Activated naive CD4-positive, alpha-beta T cell treated with Interleukin-2 at 50 U/mL for 16 hours (primary cell): ENCODE measurements at regions not wholly inside any gene's neighbourhood (a gene's known extent, or its start where the extent isn't known, plus 50 kb on each side); places are given as distances from the start of the nearest gene placed in this dataset.

ENCODE experiments used
- DNase-seq: peaks from one replicate; pipeline ENCODE4 v3.0.0-alpha.2; 2020

DNA sequence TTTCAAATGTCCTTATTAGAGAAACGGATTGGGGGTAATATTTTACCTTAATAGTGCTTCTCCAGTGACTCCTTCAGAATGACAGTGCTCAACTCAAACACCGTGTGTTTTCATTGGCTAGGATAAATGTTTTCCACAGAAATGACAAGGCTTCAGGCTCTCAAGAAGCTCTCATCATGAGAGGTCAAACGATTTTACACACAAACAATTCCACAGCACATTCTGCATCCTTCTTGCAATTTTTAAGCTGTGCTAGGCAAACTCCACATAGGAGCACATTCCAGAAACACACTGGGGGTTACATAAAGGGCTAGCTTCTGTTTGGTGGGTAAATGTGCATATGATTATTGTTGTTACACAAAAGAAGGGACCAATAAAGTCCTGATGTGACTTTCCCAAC lies 75.5 kb upstream of the IPO9 start:
- no peak for DNase-seq

DNA sequence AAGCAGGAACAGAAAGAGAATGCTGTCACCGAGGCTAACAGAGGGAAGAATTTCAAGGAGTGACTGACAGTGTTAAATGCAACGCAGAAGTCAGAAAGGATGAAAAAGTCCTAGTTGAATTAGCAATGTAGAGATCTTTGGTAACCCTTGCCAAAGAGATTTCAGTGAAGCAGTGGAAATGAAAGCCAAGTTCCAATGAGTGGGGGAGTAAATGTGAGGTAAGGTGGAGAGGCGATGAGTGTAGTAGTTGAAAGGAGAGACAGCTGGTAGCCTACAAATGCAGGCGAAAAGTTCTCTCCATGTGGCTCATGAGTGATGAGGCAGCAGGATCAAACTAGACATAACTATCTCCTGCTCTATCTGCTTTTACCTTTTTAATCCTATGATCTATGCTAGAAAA lies 74.6 kb upstream of the IPO9 start:
- no peak for DNase-seq

DNA sequence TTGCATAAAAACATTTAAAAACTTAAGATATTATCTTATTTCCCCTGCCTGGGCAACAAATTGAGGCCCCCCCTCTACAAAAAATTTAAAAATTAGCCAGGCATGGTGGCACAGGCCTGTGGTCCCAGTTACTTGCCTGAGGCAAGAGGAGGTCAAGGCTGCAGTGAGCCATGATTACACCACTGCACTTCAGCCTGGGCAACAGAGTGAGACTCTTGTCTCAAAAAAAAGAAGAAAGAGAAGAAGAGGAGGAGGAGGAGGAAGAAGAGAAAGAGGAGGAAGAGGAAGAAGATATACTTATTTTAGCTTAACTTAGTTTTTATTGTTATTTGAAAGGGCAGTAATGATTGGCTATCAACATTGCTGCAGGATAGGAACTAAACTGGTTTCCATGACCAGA lies 73.8 kb upstream of the IPO9 start:
- no peak for DNase-seq

DNA sequence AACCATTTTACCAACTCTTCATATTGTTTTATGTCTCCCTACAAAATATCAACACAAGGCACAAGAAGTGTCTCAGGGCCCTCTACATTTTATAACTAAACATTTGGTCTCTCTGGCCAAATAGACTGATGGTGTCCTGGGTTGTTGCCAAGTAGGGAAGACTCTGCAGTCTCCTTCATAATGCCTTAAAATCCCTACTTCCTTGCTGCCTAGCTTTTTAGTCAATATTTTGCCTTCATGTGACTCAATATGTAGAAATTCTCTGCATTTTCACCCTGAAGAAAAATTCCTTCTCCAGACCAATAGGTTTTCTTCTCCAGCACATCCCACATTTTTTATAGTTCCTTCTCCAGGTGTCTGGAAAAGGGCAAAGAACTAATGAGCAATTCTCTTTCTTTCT lies 72.6 kb upstream of the IPO9 start:
- DNase-seq, result no peak

DNA sequence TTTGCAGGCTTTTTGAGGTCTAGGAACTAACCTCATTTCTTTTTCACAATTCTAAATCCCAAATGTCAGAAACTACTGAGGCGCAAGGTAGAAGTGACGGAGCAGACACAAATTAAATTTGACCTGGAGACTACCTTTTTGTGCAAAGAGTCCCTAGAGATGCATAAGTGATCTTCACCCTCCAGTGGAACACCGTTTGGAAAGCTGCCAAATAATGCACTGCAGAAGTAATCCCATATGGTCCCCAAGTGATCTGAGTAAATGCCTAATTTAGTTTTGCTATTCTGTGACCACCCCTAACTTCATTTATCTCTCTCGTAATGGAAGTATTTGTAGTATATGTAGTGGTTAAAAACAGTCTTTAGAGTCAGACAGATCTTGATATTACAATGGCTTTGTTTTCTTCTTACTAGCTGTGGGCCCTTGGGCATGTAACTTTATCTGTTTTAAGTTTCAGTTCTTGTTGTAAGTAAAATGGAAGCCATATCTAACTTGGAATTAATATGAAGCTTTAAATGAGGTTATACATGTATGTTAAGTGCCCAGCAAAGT lies 70.4 kb upstream of the IPO9 start:
- no peak for DNase-seq

DNA sequence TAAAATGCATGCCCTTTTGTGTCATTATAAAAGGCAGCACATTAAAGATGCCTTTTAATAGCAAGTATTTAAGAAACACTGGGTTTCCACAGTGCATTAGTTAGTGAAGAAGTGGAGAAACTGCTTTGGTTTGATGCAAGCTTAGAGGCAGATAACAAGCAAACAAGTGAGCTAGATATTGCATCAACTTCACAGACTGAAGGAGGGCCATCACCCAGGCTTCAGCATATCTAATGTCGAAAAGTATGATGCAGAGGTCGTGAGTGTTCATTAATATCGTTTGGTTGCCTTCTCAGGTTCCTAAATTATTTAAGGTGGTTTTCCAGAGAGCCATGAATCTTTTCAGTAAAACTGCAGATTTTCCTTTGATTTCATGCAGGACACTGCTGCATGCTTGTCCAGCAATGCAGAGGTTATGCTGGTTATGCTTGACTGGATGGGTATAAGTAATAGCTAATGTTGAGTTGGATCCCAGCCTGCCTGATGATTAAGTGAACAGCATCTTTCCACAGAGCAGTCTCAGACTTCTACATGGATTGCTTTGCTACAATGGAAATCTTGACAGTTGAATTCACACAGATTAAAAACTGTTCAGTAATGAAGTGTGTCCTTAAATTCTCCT lies 69.7 kb upstream of the IPO9 start:
- no peak for DNase-seq

DNA sequence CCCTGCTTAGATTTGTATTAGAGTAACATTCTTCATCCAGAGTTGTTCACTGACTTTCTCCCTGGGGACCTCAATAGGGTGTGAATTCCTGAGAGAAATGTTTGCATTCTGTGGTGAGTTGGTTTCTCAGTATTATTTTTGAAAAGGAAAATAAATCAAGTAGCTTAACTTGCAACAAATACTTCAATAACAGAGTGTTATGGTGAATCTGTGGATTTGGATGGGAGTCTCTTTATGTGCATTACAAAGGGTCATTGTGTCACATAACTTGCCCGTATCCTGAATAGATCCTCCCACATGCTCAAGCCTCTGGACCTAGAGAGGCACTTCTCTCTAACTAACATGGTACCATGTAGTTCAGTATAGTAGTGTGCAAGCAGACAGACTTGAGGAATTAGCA lies 68.4 kb upstream of the IPO9 start:
- no peak for DNase-seq

DNA sequence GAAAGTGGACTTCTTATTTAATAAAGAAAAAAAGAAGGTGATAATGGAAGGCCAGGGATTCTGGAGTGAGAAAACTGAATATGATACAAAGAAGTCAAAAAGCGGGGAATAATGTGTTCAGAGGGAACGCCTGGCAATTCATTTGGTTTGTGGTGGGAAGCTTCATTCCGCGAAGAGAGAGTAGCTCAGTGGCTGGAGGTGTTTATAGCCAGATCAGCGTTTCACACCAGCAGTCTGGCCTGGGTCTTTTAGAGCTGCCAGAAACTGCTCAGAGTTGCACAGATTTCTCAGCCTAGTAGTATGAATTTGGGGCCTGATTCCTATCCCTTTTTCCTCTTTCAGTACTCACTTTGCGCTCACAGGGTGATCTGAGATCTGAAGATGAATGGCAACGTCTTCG lies 67.8 kb upstream of the IPO9 start:
- DNase-seq, result no peak

DNA sequence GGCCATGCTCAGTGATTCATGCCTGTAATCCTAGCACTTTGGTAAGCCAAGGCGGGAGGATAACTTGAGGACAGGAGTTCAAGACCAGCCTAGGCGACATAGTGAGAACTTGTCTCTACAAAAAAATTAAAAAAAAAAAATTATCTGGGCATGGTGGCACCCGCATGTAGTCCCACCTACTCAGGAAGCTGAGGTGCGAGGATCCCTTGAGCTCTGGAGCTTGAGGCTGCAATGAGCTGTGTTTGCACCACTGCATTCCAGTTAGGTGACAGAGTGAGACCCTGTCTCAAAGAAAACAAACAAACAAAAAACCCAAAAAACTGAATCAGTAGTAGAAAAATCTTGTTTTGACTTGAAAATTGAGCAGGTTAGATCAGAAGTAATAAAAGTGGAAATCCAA lies 67.1 kb upstream of the IPO9 start:
- no peak for DNase-seq

DNA sequence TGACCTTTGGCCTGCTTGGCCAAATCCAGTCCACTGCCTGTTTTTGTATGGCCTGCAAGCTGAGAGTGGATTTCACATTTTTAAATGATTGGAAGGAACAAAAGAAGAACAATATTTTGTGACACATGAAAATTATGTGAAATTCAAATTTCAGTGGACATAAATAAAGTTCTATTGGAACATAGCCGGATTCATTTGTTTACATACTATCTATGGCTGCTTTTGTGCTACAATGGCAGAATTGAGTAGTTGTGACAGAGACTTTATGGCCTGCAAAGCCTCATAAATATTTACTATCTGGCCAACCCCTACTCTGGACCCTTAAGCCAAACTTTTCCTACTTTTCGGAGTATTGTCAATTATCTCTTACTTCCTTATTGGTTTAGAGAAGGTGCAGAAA lies 66.6 kb upstream of the IPO9 start:
- no peak for DNase-seq

DNA sequence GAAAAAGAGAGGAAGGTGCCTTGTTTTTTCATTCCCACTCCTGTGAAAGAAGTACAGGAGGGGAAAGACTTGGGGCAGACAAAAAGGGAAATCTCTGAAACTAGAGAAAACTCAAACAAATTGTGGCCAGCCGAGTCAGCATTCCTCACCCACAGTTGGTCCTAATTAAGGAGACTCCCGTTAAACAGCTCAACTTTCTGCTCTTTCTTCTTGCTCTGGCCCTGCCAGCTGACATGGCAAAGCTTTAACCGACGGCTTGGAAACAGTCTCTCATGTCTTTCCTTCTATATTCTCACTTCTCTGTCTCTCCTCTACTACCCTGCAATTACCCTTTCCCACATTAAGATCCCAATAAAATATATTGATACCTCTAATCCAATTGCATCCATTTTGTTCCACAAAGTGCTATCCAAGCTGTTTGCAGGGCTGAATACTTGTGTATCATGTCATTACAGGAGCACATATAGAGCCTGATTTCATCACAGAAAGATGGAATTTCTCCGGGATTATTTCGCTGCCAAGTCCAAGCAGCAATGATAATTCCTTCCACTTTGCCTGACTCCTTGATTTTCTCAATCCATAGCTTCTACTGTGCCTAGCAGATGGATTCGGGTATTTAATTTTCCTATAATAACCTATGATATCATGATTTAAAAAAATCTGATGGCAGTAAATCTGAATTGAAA lies 65.4 kb upstream of the IPO9 start:
- no peak for DNase-seq

DNA sequence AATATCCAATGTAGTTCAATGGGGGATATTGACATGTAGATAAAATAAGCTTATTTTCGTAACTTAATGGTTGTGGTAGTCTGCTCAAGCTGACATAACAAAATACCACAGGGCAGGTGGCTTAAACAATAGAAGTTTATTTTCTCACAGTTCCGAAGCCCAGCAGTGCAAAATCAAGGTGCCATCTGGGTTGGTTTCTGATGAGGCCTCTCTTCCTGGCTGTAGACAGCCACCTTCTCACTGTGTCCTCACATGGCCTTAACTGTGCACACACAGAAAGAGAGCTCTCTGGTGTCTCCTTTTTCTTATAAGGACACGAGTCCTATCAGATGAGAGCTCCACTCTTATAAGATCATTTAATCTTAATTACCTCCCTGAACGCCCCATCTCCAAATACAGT lies 64.8 kb upstream of the IPO9 start:
- DNase-seq, result no peak

DNA sequence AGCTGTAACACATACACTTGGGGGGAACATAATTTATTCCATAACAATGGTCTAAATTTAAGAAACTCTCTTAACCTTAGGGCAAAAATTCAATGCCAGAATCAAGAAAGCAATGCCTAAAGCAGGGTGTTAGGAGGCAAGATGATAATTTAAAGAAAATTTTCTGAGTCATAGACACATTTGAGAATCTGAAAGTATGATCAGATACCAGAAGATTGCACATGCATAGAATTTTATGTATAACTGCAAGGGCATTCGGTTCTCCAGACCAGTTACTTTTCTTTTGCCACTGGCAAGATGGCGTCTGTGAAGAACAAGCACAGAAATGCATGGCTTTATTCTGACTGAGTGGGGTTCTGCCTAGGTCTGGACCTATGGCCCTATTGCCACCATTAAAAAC lies 64.4 kb upstream of the IPO9 start:
- no peak for DNase-seq

DNA sequence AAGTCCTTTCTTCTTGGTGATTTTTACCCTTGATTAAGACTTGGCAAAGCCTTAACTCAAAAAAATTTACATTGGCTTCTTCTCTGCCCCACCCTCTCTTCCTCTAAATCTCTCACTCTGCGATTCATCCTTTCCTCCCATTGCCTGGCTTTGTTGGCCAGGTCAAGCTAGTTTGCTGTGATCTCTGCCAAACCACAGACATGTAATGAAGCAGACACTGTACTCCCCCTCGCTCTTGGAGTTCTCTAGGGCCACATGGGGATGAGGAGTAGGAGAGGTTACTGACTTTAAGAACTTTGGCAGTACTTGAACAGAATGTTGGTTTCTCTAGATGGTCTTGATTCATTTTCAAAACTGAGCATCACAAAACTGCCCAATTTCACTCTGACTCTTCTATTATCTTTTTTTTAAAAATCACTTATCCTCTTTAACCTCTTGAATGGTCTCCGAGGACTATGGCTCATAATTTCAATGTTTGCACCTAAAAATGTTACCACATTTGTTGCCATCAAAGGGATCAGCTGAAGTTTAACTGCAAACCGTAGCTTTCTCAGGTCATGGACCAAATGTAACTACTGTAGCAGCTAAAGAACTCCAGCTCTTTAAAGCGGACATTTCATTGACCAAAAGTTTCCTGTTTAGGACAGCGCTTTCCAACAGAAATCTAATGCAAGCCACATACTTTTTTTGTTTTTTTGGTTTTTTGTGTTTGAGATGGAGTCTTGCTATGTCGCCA lies 62.7 kb upstream of the IPO9 start:
- DNase-seq, result no peak

DNA sequence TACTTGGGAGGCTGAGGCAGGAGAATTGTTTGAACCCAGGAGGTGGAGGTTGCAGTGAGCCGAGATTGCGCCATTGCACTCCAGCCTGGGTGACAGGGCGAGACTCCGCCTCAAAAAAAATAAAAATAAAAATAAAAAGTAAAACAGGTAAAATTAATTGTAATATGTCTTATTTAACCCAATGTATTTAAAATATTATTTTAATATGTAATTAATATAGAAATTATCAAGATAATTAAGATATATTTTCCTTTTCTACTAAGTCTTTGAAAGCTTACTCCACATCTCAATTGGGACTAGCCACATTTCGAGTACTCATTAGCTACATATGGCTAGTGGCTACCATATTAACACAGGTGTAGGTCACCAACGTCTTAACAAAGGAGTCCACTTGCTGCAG lies 61.6 kb upstream of the IPO9 start:
- no peak for DNase-seq

DNA sequence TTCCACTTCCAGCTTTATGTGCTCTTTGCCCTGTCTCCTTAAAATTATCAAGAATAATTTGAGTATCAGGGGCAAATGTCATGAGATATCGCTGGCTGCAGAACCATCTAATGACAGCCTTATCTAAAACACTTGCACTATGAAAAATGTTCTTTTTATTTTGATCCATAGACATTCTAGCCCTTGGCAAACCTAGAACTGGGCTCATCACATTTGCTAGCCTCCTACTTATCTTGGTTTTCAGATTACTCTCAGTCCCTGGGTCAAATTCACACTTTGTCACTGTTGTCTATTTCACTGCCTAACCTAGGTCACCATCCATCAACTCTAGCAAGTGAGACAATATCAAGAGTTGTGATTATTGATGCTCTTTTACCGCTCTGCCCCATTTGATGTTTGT lies 59.9 kb upstream of the IPO9 start:
- no peak for DNase-seq

DNA sequence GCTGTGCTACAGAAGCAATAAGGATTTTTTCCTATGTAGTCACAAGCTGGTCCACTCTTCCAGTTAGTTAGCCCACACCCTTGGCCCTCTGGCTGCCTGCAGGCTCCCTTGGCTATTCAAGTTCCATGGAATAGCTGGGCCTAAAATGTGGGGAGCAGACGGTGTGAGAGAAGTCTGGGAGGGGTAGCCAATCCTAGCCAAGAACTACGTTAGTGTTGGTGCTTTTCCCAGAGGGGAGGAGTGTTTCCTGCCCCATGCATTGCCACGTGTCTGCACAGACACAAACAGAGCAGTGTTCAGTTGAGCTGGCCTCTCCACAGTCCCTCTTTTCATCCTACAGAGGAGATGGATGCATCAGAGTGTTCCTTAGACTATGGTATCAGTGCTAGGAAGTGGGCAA lies 59.0 kb upstream of the IPO9 start:
- no peak for DNase-seq

DNA sequence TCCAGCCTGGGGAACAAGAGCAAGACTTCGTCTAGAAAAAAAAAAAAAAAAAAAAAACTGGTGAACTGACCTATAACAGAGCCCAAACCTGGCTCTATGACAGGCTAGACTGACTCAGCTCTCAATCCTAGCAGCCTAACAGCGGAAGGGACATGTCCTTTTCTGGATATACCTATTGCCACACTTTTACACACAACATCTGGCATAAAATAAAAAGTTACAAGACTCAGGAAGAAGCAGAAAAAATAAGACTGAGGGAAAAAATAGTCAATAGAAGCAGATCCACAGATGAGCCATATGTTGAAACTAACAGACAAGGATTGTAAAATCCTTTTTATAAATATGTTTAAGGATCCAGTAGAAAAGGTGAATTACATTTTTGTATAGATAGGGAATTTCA lies 57.5 kb upstream of the IPO9 start:
- DNase-seq, result no peak

DNA sequence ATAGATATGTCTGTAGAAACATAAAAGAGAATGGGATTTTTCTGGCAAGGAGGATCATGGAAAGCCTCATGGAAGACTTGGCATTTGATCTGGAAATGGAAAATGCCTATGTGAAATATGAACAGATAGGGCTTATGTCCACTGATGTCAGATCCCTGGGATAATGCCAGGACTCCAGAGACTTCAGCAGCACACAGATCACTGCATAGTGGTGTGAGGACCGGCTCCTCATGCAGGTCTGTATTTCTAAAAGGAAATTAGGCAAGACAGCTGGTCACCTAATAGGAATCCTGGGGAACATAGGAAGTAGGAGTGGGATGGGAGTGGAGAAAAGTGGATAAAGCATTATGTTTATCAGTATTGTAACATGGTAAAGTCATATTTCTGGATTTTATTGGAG lies 56.8 kb upstream of the IPO9 start:
- DNase-seq, result no peak

DNA sequence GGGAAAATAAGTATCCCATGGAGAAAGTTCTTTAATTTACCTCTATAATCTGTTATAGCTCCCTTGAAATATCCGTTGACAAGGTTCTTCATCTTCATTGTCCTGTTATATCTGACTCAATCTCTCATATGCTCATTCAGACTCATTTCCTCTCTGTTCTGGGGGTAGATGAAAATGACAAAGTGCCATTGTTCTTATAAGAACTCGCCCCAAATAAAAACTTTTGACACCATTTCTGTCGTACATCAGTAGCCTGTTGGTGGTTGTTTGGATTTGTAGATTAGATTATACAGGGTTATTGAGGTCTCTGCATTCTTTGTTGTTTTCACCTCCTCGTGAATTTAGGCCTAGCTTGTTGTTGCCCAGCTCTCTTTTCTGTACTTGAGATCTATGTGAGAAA lies 55.2 kb upstream of the IPO9 start:
- DNase-seq, result no peak

DNA sequence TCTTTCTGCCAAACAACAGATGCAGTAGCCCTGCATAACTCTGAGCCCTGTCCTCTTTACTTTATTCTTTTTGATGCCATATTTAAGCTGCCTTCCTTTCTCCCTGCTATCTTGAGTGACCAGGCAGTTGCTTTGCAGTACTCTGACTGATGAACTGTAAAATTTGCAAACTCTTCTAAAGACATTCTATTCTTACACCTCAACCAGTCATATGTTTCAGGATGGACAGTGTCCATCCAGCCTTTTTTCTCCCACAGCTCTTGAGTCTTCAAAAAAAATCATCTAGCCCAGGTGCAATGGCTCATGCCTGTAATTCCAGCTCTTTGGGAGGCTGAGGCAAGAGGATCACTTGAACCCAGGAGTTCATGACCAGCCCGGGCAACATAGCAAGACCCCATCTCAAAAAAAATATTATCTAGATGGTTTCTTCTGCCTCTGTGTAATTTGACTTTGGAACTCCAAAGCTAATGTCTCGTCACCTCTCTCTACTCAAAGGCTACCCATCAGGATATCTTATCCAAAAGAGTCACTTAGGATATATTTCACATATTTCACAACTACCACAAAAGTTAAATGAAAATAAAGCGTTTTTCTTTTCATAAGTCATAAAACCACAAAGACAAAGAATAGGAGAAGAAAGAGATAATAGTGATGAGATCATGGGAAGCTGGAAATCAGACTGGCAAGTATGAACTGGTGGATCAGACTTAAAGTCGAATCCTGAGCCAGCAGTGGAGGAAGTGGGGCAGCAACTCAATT lies 54.6 kb upstream of the IPO9 start:
- DNase-seq, result no peak

DNA sequence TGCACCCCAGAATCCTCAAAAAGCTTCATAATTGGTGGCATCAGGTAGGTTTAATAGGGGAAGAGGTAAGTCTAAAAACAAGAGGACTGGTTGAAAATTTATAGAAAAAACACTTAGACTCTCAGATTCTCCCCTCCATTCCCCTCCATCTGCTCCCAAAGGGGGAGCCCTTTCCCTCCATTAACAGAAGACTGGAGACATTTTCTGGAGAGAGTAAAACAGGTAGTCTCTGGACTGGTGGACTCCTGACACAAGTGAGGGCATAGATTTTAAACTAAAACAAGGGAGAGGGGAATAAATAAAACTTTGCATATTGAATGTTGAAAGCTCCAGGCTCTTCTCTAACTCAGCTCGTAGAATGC lies 54.0 kb upstream of the IPO9 start:
- no peak for DNase-seq

DNA sequence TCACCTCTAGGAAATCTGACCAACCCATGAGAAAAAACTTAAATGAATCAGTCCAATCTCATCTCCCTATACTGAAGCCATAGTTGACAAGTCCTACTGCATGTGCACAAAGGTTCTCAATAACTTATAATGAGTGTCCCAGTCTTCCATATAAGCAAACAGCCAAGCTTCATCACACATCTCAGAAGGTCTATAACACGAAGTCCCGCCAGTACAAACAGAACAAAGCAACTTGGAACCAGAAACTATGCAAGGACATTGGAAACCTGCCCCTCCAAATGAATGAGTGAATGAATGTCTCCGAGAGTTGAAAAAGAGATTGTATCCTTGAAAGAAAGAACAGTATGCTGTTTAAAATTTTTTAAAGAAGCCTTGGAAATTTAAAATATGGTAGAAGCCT lies 53.6 kb upstream of the IPO9 start:
- no peak for DNase-seq
